NCI-H524 (cell line): ENCODE measurements at regions not wholly inside any gene's neighbourhood (a gene's known extent, or its start where the extent isn't known, plus 50 kb on each side); places are given as distances from the start of the nearest gene placed in this dataset.
"Not testable (repeated sequence)": the region's sequence is repeated elsewhere in the genome, so short reads cannot be mapped to it uniquely, and the experiment has no call there.

Experiments used
- DNase-seq, 2 experiments: peaks; one replicate each; lab custom pipeline; 2025; lab: John Stamatoyannopoulos, UW

DNA sequence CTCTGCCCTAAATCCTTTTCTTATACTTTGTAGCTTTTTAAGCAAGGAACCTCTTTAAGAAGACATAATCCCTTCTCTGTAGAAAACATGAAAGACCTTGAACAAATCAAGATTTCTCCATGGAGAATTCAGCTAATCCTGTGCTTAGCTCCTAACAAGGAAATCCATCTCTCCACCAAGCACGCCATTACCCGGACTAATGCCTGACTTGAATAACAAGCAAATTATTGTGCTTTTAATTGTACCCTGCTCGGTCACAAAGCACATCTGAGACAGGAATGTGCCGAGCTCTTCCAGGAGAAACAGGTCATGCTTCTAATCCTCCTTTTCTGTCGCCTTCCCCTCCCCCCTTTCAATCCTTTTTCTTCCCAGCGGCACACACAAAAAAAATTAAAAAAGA is 141.3 kb downstream of the PSAT1 start:
- DNase-seq: peak in 1 of 2 experiments; percentile 26

DNA sequence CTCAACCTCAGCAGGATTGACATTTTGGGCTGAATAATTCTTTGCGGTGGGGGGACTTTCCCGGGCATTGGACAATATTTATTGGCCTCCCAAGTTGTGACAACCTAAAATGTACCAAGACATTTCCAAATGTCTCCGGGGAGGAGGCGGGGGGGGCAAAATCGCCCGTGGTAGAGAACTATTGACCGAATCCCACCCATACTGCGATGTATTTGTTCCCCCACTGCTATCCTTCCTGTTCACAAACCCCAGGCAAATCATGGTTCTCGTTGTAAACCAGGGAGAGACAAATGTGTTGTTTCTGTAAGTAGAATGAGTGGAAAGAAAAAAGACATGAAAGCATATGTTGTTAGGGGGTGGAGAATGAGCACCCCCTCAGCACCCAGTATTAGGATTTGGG is 141.9 kb downstream of the PSAT1 start:
- DNase-seq: no peak

DNA sequence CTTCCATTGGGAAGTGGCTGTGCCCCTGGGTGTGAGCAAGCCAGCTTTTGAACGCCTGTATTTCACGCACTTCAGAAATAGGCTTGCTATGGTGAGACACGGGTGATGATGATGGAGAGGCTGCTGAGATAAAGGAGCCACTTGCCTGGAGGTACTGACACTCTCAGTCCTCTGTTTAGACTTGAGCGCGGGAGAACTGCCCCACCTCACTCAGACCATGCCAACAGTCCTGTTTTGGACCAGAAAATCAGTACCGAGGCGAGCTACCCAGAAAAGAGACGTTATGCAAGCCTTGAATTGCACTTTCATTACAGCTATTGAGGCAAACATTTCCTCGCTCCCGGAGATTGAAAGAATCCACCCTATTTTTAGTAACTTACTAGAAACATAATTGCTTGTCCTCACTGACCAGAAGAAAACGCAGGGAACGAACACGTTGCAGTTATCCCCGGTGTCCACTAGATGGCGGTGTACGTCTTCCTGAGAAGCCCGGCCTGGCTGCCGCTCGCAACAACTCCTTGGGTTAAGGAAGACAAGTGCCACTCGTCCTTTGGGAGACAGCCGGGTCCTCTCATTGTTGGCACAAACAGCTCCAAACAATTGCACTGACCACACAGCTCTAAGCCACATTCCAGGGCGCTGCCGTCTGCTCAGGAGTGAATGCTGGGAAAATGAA is 142.4 kb downstream of the PSAT1 start:
- DNase-seq: peak; percentile 52 to 80

DNA sequence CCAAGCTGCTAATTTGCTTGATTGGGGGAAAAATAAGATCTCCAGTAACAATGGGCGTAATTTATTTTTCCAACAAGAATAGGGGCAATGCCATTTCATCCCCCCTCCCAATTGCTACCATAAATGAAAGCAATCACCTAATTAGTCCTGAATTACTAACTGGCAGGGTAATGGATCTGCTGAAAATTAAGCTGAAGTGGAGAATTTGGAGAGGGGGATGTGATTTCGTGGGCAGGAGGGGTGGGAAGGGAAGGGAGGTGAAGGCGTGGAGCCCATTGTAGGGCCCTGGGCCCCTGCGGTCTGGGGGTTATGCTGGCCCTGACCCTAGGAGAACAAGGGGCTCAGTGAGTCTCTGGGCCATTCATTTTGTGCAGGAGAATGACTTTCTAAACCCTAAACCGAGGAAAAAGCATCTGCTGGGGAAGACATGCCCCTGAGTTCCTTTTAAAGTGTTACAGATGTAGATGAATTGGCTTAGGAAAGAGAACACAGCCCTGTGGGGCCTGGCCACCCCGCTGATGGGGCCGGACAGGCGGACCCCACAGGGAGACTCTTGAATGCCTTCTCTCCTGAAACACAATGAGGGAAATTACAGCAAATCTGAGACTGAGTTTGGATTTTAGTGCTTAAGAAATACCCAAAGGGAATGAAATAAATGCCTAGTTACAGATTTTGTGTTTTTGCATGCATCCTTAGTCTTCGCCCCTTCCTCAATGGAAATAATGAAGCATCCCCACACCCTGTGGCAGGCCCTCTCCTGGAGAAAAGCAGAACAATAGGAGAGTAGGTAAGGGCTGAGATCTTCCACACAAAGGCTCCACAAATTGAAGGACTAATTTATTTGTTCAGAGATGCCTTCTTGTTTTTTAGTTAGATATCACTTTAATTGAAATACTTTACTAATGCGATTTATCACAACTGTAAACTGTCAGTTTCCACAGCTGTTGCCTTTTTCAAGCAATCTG is 143.2 kb downstream of the PSAT1 start:
- DNase-seq: peak in 1 of 2 experiments; percentile 7

DNA sequence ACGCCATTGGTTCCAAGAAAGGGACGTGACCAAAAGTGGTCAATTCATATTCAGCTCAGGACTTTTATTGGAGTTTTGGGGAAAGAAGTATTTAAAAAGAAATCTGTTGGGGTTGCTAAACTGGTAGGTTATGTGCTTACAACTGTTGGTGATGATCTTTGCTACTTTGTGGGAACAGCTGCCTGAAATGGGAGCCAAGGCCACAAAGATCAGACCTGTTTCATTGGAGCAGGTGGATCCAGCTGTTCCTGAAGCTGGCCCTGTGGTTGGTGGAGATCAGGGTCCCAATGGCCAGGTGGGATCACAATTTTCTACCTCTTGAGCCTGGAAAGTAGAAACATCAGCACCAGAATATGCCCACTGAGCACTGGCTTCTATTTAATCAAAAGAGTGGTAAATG is 144.5 kb downstream of the PSAT1 start:
- DNase-seq: no peak

DNA sequence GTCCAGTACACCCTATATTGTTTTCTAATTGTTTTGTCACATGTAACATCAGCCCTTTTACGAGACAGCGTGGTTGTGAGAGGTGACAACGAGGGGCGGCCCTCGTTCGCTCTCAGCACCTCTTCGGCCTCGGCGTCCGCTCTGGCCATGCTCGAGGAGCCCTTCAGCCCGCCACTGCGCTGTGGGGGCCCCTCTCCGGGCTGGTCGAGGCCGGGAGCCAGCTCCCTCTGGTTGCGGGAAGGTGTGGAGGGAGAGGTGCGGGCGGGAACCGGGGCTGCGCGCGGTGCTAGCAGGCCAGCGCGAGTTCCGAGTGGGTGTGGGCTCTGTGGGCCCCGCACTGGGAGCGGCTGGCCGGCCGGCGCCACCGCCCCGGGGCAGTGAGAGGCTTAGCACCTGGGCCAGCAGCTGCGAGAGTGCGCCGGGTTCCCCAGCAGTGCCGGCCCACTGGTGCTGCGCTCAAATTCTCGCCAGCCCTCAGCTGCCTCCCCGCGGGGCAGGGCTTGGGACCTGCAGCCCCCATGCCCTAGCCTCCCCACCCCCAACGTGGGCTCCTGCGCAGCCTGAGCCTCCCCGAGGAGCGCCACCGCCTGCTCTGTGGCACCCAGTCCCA is 145.0 kb downstream of the PSAT1 start:
- no peak for DNase-seq

DNA sequence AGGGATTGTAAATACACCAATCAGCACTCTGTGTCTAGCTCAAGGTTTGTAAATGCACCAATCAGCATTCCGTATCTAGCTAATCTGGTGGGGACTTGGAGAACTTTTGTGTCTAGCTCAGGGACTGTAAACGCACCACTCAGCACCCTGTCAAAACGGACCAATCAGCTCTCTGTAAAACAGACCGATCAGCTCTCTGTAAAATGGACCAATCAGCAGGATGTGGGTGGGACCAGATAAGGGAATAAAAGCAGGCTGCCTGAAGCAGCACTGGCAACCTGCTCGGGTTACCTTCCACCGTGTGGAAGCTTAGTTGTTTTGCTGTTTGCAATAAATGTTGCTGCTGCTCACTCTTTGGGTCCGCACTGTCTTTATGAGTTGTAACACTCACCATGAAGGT is 145.7 kb downstream of the PSAT1 start:
- DNase-seq: not testable (repeated sequence)

DNA sequence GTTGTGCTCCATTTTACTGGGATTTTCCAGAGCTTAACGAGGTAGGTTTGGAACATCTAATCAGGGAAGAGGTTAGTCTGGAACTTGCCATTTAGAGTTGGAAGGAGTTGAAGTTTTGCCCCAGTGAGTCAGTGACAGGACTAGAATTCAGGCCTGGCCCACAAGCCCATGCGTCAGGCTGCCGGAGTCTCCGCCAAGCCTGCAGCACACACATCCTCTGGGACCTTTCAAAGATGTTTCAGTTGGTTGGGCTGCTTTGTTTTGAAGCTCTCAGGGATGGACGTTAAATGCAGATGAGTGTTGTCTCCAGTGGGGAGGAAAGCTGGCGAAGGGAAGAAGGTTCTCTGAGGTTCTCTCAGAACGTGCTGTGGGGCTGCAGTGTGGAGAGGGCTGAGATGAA is 147.0 kb downstream of the PSAT1 start:
- DNase-seq: no peak

DNA sequence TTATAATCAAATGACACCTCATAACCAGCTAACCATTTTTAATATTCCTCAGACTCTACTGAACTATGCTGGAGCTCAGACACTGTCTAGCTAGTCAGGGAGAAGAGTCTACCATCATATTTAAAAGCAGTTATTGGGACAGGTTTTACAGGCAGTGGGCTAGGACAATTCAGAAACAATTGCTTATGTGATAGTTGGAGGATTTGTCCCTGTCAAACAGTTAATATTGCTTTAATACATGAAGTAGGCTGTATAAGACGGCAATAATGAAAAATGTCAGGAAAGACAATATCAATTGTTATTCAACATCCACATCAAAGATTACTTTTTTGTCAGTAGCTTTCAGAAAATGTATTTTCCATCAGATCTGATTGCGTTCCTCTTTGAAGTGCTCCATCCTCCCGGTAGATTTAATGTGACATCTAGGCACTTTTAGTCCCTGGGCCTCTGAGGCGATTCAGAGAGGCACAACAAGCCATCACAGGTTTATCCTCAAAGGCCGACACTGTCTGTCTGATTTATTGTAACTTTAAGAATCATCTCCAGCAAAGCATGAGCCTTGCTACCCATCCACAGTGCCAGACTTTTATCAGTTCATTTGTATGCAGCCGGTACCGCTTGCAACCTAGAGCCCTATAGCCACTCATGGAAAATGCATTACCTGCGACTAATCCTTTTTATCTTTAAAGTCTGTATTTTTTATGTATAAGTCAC is 152.2 kb downstream of the PSAT1 start:
- DNase-seq: no peak

DNA sequence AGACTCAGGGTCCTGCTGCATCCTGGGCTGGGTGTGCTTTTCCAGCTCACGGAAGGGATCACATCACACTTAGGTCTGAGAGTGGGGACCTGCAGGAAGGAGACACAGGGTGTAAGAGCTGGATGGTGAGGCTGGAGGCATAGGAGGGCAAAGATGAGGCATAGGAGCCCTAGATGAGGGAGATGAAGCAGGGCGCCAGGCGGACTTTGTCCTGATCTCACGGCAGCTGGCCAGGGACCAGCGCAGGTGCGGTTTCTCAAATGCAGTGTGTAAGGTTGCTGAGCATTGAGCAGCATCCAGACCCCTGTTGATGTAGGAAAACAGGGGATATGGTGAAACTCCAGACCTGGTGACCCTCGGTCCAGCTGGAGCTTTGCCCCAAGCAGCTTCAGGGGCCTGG is 156.5 kb downstream of the PSAT1 start:
- DNase-seq: no peak

DNA sequence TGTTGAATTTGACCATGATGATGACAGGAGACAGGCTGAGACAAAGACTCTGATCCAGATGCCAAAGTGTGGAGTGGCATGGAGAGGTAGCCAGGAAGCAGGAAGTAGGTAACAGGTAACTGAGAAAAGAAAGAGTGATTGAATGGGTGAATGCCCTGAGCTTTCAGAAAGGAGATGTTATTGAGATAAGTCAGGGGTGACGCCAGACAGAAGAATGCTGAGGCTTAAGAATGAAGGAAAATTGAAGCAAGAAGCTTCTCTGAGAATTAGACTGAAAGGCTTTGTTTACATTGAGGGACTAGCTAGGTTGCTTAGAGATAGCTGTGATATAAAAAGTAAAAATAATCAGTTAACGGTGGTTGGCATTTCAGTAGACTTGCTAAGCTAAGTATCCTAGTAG is 165.7 kb downstream of the PSAT1 start:
- DNase-seq: no peak

DNA sequence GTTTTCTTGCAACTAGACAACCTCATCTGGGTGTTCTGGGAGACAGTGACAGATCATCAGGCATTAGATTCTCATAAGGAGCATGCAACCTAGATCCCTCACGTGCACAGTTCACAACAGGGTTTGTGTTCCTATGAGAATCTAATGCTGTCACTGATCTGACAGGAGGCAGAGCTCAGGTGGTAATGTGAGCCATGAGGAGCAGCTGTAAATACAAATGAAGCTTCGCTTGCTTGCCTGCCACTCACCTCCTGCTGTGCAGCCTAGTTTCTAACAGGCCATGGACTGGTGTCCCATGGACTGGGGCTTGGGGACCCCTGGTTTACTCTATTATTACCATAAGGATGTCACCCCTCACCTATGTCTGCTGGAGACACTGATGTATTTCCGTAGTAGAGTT is 166.8 kb downstream of the PSAT1 start:
- DNase-seq: no peak

DNA sequence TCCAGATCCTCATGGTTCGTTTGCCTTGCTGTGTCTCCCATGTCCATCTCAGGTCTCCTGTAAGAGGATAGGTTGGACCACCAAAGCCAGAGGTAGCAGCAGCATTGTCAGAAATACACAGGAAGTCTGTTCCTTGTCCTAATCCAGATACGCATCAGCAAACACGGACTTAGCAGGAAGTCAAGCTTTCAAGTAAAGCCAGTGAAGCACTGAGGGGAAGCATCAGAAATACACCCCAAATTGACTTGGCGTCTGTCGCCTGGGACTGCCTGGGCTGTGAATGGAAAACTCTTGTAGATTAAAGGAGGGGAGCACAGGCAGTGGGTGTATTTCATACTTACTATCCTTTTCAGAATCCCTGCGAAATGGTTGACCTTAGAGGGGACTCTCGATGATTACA is 171.3 kb downstream of the PSAT1 start:
- no peak for DNase-seq

DNA sequence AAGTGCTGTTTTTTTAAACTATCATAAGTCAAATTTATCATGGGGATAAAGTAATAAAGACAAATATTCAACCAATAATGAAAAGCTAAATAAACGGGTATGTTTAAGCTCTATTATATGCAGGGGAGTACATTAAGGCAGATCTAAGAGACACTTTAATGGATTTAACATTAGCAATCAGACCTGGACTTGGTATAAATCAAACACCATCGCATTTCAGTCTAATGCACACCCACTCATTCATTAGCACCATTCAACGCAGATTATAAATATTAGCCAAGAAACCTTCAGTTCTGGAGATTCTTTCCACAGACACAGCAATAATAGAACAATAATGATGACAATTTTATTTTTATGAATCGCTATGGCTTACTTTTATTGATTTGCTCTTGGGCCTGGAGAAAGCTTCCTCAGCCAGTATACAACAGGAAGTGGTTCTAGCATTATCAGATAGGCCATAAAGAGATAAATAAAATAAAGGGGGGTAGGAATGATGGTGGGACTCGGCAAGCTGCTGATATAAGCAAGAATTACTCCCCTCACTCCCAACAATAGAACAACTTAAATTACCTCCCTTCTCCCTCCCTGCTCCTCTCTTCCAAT is 172.2 kb downstream of the PSAT1 start:
- no peak for DNase-seq

DNA sequence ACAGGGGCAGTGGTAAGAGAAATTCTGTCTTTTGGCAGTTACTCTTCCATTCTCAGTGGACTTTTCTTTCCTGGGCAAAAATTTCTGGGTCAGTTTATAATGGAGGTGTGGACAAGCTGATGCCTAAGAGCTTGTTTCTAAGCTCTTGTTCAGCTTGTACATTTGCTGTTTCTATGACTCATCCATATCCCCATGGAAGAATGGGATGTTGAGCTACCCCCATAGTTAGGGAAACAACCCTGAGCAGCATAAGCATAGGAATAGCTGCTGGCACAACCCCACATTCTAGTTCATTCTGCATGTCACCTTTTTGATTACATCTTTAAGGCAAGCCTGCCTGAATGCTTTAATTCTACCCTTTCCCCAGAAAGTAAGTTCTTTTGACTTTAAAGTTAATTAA is 173.3 kb downstream of the PSAT1 start:
- DNase-seq: no peak

DNA sequence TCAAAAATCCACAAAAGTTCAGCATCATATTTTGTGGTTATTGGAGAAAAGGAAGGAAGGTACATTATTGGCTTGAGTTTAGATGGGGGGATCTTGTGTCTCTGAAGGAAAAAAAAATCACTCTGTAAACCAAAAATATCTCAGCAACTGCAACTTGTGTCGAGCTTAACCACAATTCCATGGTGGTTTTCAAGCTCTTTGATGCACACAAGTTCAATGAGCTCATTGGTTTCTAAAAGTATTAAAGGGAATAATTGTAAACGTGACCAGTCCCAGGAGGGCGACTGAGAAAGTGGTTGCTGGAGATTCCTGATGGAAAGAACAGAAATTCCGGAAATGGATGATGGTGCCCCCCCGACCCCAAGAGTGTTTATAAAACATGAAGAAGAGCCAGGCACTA is 173.8 kb downstream of the PSAT1 start:
- no peak for DNase-seq

DNA sequence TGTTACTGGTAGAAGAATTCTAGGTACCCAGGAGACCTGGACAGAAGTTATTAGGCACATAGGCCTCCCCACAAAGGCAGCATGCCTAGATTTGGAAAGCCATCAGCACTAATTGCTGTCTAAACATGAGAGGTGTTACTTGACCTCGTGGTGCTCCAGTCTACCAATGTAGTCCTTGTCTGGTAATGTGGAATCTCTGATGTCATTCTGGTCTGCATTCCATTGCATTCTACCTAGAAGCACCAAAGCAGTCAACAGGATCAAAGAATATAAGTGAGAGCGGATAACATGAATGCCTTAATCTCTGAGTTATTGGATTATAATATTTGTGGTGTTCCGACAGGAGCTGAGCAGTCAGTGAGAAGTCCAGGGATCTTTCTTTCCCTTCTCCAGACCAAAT is 175.2 kb downstream of the PSAT1 start:
- no peak for DNase-seq

DNA sequence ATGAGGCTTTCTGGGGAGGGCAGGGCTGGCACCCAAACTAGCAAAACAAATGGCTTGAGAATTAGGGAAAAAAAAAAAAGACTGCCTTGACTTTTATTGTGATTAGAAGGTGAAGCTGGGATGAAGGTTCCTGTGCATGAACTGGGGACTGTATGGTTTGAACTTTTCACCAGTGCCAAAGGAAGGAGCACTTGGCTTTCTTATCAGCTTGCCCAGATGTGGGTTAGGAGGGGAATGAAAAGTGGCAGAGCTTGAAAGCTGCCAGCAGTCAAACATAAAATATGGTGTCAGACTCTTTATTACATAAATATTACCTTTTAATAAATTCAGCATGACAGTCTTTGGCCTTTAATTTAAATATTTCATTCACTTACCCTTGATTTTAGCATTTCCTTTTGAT is 182.5 kb downstream of the PSAT1 start:
- no peak for DNase-seq

DNA sequence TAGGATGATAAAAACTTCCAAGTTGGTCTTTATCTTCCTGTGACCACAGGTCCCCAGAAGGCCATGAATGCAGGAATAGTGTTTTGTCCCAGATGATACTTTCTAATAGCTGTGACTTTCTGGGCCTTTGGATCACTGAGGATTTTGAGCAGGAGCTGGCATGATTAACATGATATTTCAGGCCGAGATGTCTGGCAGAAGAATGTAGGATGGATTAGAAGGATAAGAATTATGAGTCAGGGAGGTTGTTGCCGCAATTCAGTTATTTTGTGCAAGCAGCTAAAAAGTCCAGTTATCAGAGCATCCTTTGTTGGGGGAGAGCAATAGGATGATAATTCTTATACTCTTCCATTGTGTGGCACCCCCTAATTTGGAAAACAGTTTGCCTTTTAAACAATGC is 189.7 kb downstream of the PSAT1 start:
- DNase-seq: no peak

DNA sequence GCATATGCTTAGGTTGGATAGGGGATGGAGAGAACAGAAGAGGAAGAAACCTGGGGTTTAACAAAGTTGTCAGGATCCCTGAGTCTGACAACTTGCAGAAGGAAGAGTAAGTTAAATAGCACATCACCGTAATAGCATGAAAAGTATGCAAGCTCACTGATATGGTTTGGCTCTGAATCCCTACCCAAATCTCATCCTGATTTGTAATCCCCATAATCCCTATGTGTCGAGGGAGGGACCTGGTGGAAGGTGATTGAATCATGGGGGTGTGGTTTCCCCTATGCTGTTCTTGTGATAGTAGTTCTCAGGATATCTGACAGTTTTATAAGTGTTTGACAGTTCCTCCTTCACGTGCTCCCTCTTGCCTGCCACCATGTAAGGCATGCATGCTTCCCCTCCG is 193.3 kb downstream of the PSAT1 start:
- no peak for DNase-seq

DNA sequence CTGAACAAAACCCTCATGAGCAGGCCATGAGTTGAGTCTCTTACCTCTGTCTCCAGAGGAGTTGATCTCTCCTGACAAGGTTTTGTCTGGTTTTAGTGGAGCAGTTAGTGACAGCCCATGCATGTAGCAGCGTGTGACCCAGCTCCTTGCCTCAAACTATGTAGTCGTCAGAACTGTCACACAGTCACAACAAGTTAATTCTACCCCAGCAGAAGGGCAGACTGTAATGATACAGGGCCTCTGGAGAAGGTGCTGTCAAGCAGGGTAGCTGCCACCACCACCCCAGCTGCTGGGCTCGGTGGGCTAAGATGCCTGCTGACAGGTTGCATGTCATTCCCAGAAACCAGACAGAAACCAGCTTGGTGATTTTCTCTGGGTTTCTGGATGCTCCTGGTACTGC is 194.5 kb downstream of the PSAT1 start:
- no peak for DNase-seq

DNA sequence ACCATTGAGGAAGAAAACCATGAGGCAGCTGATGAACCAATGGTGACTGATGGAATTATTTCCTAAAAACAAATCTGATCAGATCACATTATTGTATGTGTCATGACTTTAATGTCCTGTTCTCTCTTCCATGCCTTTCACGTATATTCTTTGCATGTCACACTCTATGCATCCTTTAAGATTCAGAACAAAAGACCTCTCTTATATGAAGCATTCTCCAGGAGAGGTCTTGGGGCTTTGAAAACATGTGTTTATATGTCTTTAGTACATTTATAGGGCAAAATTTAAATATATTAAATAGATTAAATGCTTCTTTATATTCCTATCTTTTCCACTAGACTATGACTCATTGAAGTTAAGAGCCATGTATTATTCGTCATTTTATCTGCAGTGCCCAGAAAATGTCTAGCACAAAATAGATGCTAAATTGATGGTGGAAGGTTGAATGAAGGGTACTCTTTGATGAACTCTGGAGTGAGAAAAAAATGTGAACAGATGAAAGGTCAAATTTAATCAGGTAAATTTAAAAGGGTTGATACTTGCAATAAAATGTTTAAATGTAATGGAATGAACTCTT is 196.3 kb downstream of the PSAT1 start:
- no peak for DNase-seq
